ENCODE measurements at regions not wholly inside any gene's neighbourhood (a gene's known extent, or its start where the extent isn't known, plus 50 kb on each side); places are given as distances from the start of the nearest gene placed in this dataset.

DNA sequence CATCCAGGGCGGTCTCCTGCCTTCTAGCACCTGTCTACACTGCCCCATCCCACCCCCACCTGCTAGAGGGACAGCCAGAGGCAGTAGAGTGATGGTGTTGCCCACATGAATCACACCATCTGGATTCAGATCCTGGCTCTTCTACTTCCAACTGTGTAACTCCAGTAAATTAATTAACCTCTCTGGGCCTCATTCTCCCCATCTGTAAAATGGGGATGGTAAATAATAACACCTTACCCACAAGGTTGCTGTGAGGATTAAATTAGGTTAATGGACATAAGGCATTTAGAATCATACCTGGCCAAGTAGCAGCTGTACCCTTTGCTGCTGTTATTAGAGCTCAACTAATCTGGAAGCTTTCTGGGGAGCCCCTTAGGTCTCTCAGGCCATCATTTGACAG, 149.6 kb upstream of the BCOR start:
- Mint-ChIP-seq H3K27ac (no peak overlapping the region), H3K9me3 (peaks cover 5% of the 10 kb centered on the region), H3K4me3 (no peak overlapping the region), H3K27me3 (no peaks in the 10 kb centered on the region), H3K4me1 (ENCODE audit: unreplicated experiment) (peaks cover 27% of the 10 kb centered on the region), H3K36me3 (no peaks in the 10 kb centered on the region)
- no peak for DNase-seq (ENCODE audit: extremely low spot score, unreplicated experiment)
- TF ChIP-seq, protein P1, sequence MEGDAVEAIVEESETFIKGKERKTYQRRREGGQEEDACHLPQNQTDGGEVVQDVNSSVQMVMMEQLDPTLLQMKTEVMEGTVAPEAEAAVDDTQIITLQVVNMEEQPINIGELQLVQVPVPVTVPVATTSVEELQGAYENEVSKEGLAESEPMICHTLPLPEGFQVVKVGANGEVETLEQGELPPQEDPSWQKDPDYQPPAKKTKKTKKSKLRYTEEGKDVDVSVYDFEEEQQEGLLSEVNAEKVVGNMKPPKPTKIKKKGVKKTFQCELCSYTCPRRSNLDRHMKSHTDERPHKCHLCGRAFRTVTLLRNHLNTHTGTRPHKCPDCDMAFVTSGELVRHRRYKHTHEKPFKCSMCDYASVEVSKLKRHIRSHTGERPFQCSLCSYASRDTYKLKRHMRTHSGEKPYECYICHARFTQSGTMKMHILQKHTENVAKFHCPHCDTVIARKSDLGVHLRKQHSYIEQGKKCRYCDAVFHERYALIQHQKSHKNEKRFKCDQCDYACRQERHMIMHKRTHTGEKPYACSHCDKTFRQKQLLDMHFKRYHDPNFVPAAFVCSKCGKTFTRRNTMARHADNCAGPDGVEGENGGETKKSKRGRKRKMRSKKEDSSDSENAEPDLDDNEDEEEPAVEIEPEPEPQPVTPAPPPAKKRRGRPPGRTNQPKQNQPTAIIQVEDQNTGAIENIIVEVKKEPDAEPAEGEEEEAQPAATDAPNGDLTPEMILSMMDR (conservative IDR thresholded peaks at IDR 0.05), result no peak

DNA sequence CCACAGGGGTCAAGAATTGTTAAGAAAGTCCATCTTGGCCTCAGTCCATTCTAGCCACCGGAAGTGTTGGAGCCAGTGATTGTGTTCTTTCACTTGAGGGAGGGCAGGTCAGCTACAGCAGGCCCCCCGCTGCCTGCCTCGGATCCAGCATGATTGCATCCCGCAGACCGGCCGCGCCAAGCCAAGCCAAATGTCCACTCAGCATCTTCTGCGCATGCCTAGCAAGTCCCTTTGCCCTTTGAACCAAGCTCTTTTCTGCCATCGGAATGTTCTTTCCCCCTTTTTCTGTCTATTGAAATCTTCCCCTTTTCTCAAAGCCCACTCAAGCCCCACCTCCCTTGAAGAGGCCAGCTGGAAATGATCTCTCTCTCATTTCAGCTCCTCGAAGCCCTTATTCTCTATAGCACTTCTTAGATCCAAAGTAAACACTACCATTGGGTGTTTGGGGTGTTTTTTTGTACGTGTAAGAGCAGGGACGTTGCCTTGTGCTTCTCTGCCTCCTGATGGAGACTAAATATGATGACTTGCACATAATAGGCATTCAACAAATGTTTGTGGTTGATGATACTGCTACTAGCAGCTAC, 147.8 kb upstream of the BCOR start:
- H3K4me3 Mint-ChIP-seq, result no peak overlapping the region

DNA sequence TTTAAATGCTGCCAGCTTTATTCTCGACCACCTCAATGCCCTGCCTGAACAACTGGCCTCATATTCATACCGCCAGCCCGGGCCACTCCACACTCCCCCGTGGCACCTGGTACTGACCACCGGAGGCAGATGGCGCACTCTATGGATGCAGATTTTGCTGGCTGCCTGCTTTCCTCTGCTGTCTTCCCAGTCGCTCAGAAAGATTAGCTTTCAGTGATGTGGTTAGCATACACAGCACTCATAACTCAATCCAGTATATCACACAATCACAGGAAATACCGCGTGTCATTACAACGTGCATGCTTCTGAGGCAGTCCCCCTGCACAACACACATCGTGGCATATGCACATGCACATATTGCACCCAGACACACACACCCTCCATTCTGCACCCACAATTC, 147.2 kb upstream of the BCOR start:
- peak overlapping the region; percentile 21 for H3K4me3 Mint-ChIP-seq
- H3K4me1 Mint-ChIP-seq (ENCODE audit: unreplicated experiment), result peaks cover 27% of the 10 kb centered on the region
- DNase-seq (ENCODE audit: extremely low spot score, unreplicated experiment), result no peak
- H3K27ac Mint-ChIP-seq, result no peak overlapping the region
- TF ChIP-seq, protein P1 (conservative IDR thresholded peaks at IDR 0.05), result peak; percentile 29
- H3K9me3 Mint-ChIP-seq, result no peaks in the 10 kb centered on the region
- no peaks in the 10 kb centered on the region for H3K27me3 Mint-ChIP-seq
- no peaks in the 10 kb centered on the region for H3K36me3 Mint-ChIP-seq

More for the DNA sequence above, 147.8 kb upstream of the BCOR start:
- Mint-ChIP-seq H3K4me1 (ENCODE audit: unreplicated experiment) (peaks cover 27% of the 10 kb centered on the region), H3K36me3 (no peaks in the 10 kb centered on the region), H3K9me3 (no peaks in the 10 kb centered on the region), H3K27ac (peak overlapping the region; percentile 21), H3K27me3 (no peaks in the 10 kb centered on the region)
- DNase-seq (ENCODE audit: extremely low spot score, unreplicated experiment), result no peak
- TF ChIP-seq, protein P1 (conservative IDR thresholded peaks at IDR 0.05), result no peak

DNA sequence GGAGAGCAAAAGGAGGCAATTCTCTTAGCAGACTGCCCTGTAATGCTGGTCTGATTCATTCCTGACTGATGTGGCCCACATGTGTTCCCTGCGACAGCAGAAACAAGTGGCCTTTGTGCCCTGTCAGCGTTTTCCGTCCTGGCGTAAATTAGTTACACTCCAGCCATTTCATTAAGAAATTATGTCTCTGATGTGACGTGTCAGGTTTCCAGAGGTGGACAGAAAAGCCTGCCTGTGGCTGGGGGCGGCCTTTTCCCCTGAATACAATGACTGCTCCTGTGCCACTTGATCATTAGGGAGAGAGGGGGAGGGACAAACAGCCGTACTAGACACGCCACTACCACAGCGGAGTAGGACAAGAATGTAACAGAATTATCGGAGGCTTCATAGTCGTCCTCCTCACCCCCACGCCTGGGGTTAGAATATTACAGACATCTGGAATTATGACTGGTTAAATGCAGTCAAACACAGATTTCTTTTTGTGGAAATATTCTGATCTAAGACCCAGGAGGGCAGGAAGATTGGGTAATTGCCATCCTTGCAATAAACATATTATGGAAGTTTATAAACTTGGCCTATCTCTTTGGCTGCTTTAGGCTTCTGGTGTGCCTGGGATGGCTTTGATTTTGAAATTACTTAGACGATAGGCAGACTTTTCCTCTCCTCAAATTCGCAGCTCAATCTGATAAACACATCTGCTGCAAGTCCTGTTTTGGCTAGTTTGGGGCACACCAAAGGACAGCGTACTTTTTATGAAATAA, 146.2 kb upstream of the BCOR start:
- Mint-ChIP-seq H3K27ac (no peak overlapping the region), H3K4me1 (ENCODE audit: unreplicated experiment) (peaks cover 27% of the 10 kb centered on the region), H3K4me3 (peak overlapping the region; percentile 35), H3K9me3 (no peaks in the 10 kb centered on the region), H3K36me3 (no peaks in the 10 kb centered on the region), H3K27me3 (no peaks in the 10 kb centered on the region)
- TF ChIP-seq, protein P1 (conservative IDR thresholded peaks at IDR 0.05), result no peak
- DNase-seq (ENCODE audit: extremely low spot score, unreplicated experiment), result no peak

DNA sequence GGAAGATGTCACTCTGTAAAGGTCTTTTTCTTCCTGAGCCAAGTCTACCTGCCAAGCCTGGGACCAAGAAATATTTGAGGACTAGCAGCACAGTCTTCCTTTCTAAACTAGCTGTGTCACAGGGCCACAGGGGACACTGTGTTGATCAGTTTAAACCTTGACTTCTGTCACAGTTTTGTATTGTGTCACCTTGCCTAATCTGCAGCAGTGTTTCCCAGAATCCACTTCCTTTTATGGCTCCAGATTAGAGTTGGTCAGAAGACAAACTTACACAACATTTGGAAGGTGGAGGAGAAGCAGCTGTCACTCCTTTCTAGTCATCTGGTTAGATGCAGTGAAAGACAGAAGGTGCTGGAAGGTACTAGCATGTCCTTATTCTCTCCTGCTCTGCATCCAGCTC, 143.1 kb upstream of the BCOR start:
- no peak for DNase-seq (ENCODE audit: extremely low spot score, unreplicated experiment)
- TF ChIP-seq, protein P1 (conservative IDR thresholded peaks at IDR 0.05), result no peak

More for the DNA sequence above, 143.1 kb upstream of the BCOR start:
- Mint-ChIP-seq H3K4me3 (no peak overlapping the region), H3K27me3 (no peaks in the 10 kb centered on the region), H3K4me1 (ENCODE audit: unreplicated experiment) (peaks cover 21% of the 10 kb centered on the region), H3K9me3 (no peaks in the 10 kb centered on the region), H3K27ac (no peak overlapping the region), H3K36me3 (no peaks in the 10 kb centered on the region)
